Endodermal cell (in vitro differentiated cells): ENCODE measurements at regions not wholly inside any gene's neighbourhood (a gene's known extent, or its start where the extent isn't known, plus 50 kb on each side); places are given as distances from the start of the nearest gene placed in this dataset.

Experiments
- DNase-seq: peaks from one replicate; pipeline ENCODE4 v3.0.0-alpha.2; 2017
- H3K27ac ChIP-seq: 2 replicates; pipeline ENCODE4 v1.5.1; 2013; ENCODE audit warnings: mild to moderate bottlenecking, low read depth, low read length, moderate library complexity
- H3K27me3 ChIP-seq: 2 replicates; pipeline ENCODE4 v1.6.1; 2013; ENCODE audit warnings: mild to moderate bottlenecking, low read length, moderate library complexity; ENCODE audit not compliant: insufficient read depth, control insufficient read depth, poor library complexity, severe bottlenecking
- H3K36me3 ChIP-seq: 2 replicates; pipeline ENCODE4 v1.7.0; 2013; ENCODE audit warnings: mild to moderate bottlenecking, low read length, moderate library complexity; ENCODE audit not compliant: control insufficient read depth, insufficient read depth
- H3K4me1 ChIP-seq: one replicate; pipeline ENCODE4 v1.7.0; 2013; ENCODE audit warnings: low read length; ENCODE audit not compliant: control insufficient read depth, insufficient read depth
- H3K4me3 ChIP-seq: 2 replicates; pipeline ENCODE4 v1.5.1; 2013; ENCODE audit warnings: mild to moderate bottlenecking, low read length, moderate library complexity
- H3K9ac ChIP-seq: 2 replicates; pipeline ENCODE4 v1.6.1; 2013; ENCODE audit warnings: mild to moderate bottlenecking, low read length, moderate library complexity; ENCODE audit not compliant: poor library complexity, severe bottlenecking; ENCODE audit errors: extremely low read depth
- H3K9me3 ChIP-seq: 2 replicates; pipeline ENCODE4 v1.6.1; 2013; ENCODE audit warnings: mild to moderate bottlenecking, low read length, moderate library complexity; ENCODE audit not compliant: control insufficient read depth
- H3K27ac Mint-ChIP-seq: 2 replicates; pipeline ENCODE4 v1.8.0; 2020; ENCODE audit warnings: mixed read lengths
- H3K27me3 Mint-ChIP-seq: 2 replicates; pipeline ENCODE4 v1.8.0; 2021; ENCODE audit warnings: mild to moderate bottlenecking, mixed read lengths; ENCODE audit not compliant: insufficient read depth
- H3K36me3 Mint-ChIP-seq: 2 replicates; pipeline ENCODE4 v1.8.0; 2020; ENCODE audit warnings: low read depth, mixed read lengths
- H3K4me1 Mint-ChIP-seq: 2 replicates; pipeline ENCODE4 v1.8.0; 2020; ENCODE audit warnings: mixed read lengths
- H3K4me3 Mint-ChIP-seq: 2 replicates; pipeline ENCODE4 v1.8.0; 2020; ENCODE audit warnings: mild to moderate bottlenecking, moderate library complexity, mixed read lengths
- H3K9me3 Mint-ChIP-seq: 2 replicates; pipeline ENCODE4 v1.8.0; 2020; ENCODE audit warnings: mild to moderate bottlenecking, mixed read lengths
- CTCF ChIP-seq: fragments of 200-600 bp; sonication (generic); conservative IDR thresholded peaks from 2 replicates; pipeline ENCODE4 v1.5.0; 2021; ENCODE audit warnings: antibody characterized with exemption, mild to moderate bottlenecking
- WGBS, 2 experiments: methylation state at CpG; one replicate each; pipeline versions ENCODE4 v1.1.5 to v1.1.7; 2013; ENCODE audit warnings: missing lambda C conversion rate in 2 of 2, mixed read lengths in 1 of 2; ENCODE audit not compliant: insufficient coverage in 1 of 2, insufficient read length in 1 of 2; 5-methylcytosine and 5-hydroxymethylcytosine counted together

- Mint-ChIP-seq H3K36me3 (no peaks in the 10 kb centered on the region), H3K9me3 (peaks cover 12% of the 10 kb centered on the region), H3K4me1 (no peaks in the 10 kb centered on the region), H3K27ac (no peak overlapping the region), H3K4me3 (no peak overlapping the region), H3K27me3 (peaks cover 26% of the 10 kb centered on the region)
- H3K4me3 ChIP-seq: no peak overlapping the region
- TF ChIP-seq CTCF: no peak
- no peak overlapping the region for H3K27ac ChIP-seq
- no peaks in the 10 kb centered on the region for H3K36me3 ChIP-seq
- no peak overlapping the region for H3K9ac ChIP-seq
- DNase-seq: no peak
- no peaks in the 10 kb centered on the region for H3K9me3 ChIP-seq
- H3K4me1 ChIP-seq: no peaks in the 10 kb centered on the region
- WGBS, 2 experiments: 100% methylated on average over 1 of the region's 1 CpG; no CpG with 5 or more reads in 1 of the 2 experiments
- peaks cover 31% of the 10 kb centered on the region for H3K27me3 ChIP-seq
Measured at GRCh38 chr1:166237675-166238074, 70.9 kb upstream of the FAM78B start.

GRCh38 chr1:166253076-166253779 lies 86.4 kb upstream of the FAM78B start:
- H3K4me1 Mint-ChIP-seq: peaks cover 6% of the 10 kb centered on the region
- H3K27me3 Mint-ChIP-seq: peaks cover 2% of the 10 kb centered on the region
- H3K27ac ChIP-seq: no peak overlapping the region
- TF ChIP-seq CTCF: no peak
- H3K9ac ChIP-seq: no peak overlapping the region
- no peak for DNase-seq
- H3K36me3 ChIP-seq: no peaks in the 10 kb centered on the region
- H3K4me3 ChIP-seq: no peak overlapping the region
- no peak overlapping the region for H3K4me3 Mint-ChIP-seq
- H3K27ac Mint-ChIP-seq: no peak overlapping the region
- H3K4me1 ChIP-seq: no peaks in the 10 kb centered on the region
- peaks cover 41% of the 10 kb centered on the region for H3K9me3 ChIP-seq
- peaks cover 54% of the 10 kb centered on the region for H3K9me3 Mint-ChIP-seq
- H3K36me3 Mint-ChIP-seq: peaks cover 3% of the 10 kb centered on the region
- H3K27me3 ChIP-seq: no peaks in the 10 kb centered on the region

GRCh38 chr1:166258017-166258416 lies 91.2 kb upstream of the FAM78B start:
- H3K36me3 Mint-ChIP-seq: no peaks in the 10 kb centered on the region
- Histone ChIP-seq H3K27me3 (no peaks in the 10 kb centered on the region), H3K9ac (no peak overlapping the region), H3K36me3 (no peaks in the 10 kb centered on the region), H3K4me1 (no peaks in the 10 kb centered on the region), H3K9me3 (peaks cover 24% of the 10 kb centered on the region), H3K27ac (no peak overlapping the region), H3K4me3 (no peak overlapping the region)
- H3K9me3 Mint-ChIP-seq: peaks cover 13% of the 10 kb centered on the region
- peak; percentile 35 for TF ChIP-seq CTCF
- no peak overlapping the region for H3K4me3 Mint-ChIP-seq
- no peak for DNase-seq
- H3K27me3 Mint-ChIP-seq: no peaks in the 10 kb centered on the region
- WGBS, 2 experiments: 83 to 100% methylated on average over 1 to 3 of the region's 3 CpGs
- H3K4me1 Mint-ChIP-seq: peaks cover 6% of the 10 kb centered on the region
- no peak overlapping the region for H3K27ac Mint-ChIP-seq
